SK-N-SH (cell line): ENCODE measurements at regions not wholly inside any gene's neighbourhood (a gene's known extent, or its start where the extent isn't known, plus 50 kb on each side); places are given as distances from the start of the nearest gene placed in this dataset.

Experiments used
- CTCF ChIA-PET: fragments of 300-600, 350-600 bp; formaldehyde crosslinking; extraction: SDS; loops from one replicate; lab custom pipeline; 2021; lab: Yijun Ruan, JAX
- POLR2A ChIA-PET: fragments of 350-600 bp; sonication (Branson Sonifier 250); formaldehyde crosslinking; extraction: SDS; loops from one replicate; lab custom pipeline; 2020; ENCODE audit warnings: antibody characterized with exemption, inconsistent platforms; lab: Yijun Ruan, JAX
- DNase-seq: peaks from one replicate; pipeline ENCODE4 v3.0.0; 2012
- H2AFZ ChIP-seq: fragments of 200-600 bp; sonication (generic); 2 replicates; pipeline ENCODE4 v1.8.1; 2016; ENCODE audit warnings: antibody characterized with exemption, mild to moderate bottlenecking, low read depth
- H3F3A ChIP-seq: fragments of 200-600 bp; sonication (generic); replicated peaks from 2 replicates; pipeline ENCODE3; 2016; ENCODE audit warnings: antibody characterized with exemption, mild to moderate bottlenecking; ENCODE audit not compliant: insufficient read depth
- H3K27ac ChIP-seq, 2 experiments: fragments of 200-500 bp in 1 of 2; fragments of 200-600 bp in 1 of 2; sonication (Bioruptor generic) in 1 of 2; sonication (generic), shearing (Covaris generic) in 1 of 2; 2 replicates each; pipeline versions ENCODE4 v1.5.1 to v1.6.1; 2014 to 2016; ENCODE audit warnings: low read depth in 2 of 2, inconsistent platforms in 1 of 2, low read length in 1 of 2, mild to moderate bottlenecking in 1 of 2, mixed read lengths in 1 of 2
- H3K27me3 ChIP-seq: fragments of 200-600 bp; sonication (generic), shearing (Covaris generic); 2 replicates; pipeline ENCODE4 v1.6.1; 2016; ENCODE audit warnings: mixed run types; ENCODE audit not compliant: insufficient read depth
- H3K36me3 ChIP-seq, 2 experiments: fragments of 200-500 bp in 1 of 2; fragments of 200-600 bp in 1 of 2; sonication (Bioruptor generic) in 1 of 2; sonication (generic) in 1 of 2; replicated peaks in 1 of 2; 2 replicates each; pipeline versions ENCODE3 to v1.5.1; 2014 to 2016; ENCODE audit warnings: low read length in 1 of 2, mild to moderate bottlenecking in 1 of 2; ENCODE audit not compliant: insufficient read depth in 2 of 2, control insufficient read depth in 1 of 2
- H3K4me1 ChIP-seq, 2 experiments: fragments of 200-500 bp in 1 of 2; fragments of 200-600 bp in 1 of 2; sonication (Bioruptor generic) in 1 of 2; sonication (generic), shearing (Covaris generic) in 1 of 2; 2 replicates each; pipeline versions ENCODE4 v1.5.1 to v1.6.1; 2014 to 2016; ENCODE audit warnings: low read depth in 1 of 2, low read length in 1 of 2, mixed run types in 1 of 2; ENCODE audit not compliant: insufficient read depth in 2 of 2, control insufficient read depth in 1 of 2
- H3K4me2 ChIP-seq: fragments of 200-600 bp; sonication (generic), shearing (Covaris generic); 2 replicates; pipeline ENCODE4 v1.6.1; 2017; ENCODE audit warnings: mixed run types
- H3K4me3 ChIP-seq, 2 experiments: fragments of 200-500 bp in 1 of 2; fragments of 200-600 bp in 1 of 2; sonication (Bioruptor generic) in 1 of 2; sonication (generic), shearing (Covaris generic) in 1 of 2; 2 replicates each; pipeline versions ENCODE4 v1.5.1 to v1.8.1; 2014 to 2016; ENCODE audit warnings: low read depth in 2 of 2, inconsistent platforms in 1 of 2, low read length in 1 of 2, mild to moderate bottlenecking in 1 of 2, mixed read lengths in 1 of 2, moderate library complexity in 1 of 2
- H3K79me2 ChIP-seq: fragments of 200-600 bp; sonication (generic); 2 replicates; pipeline ENCODE4 v1.8.1; 2017; ENCODE audit warnings: mild to moderate bottlenecking; ENCODE audit not compliant: insufficient read depth
- H3K9ac ChIP-seq: fragments of 200-600 bp; sonication (generic); 2 replicates; pipeline ENCODE4 v1.6.1; 2017; ENCODE audit warnings: mixed run types
- H3K9me2 ChIP-seq: fragments of 200-600 bp; sonication (generic); 2 replicates; pipeline ENCODE4 v1.6.1; 2017; ENCODE audit warnings: mixed run types
- H3K9me3 ChIP-seq: fragments of 200-600 bp; sonication (generic); 2 replicates; pipeline ENCODE4 v1.6.1; 2017; ENCODE audit warnings: mixed run types, mild to moderate bottlenecking, moderate library complexity
- H4K20me1 ChIP-seq: fragments of 200-600 bp; sonication (generic); 2 replicates; pipeline ENCODE4 v1.6.1; 2017; ENCODE audit warnings: mild to moderate bottlenecking, mixed run types; ENCODE audit not compliant: insufficient read depth
- ELF1 ChIP-seq: IDR thresholded peaks from 2 replicates; pipeline ENCODE4 v1.4.0; 2012
- EP300 ChIP-seq, 2 experiments: IDR thresholded peaks; 2 replicates each; pipeline versions ENCODE4 v1.4.0 to v1.6.1; 2012; ENCODE audit warnings: borderline replicate concordance in 1 of 2, low read depth in 1 of 2, low read length in 1 of 2
- FOSL2 ChIP-seq: IDR thresholded peaks from 2 replicates; pipeline ENCODE4 v1.4.0; 2012; ENCODE audit warnings: low read depth, mild to moderate bottlenecking, moderate library complexity, borderline replicate concordance
- JUND ChIP-seq: IDR thresholded peaks from 2 replicates; pipeline ENCODE4 v1.4.0; 2012
- MXI1 ChIP-seq: IDR thresholded peaks from 2 replicates; pipeline ENCODE4 v1.6.1; 2012; ENCODE audit warnings: mild to moderate bottlenecking, low read depth, low read length, improper control_type of control experiment
- NRF1 ChIP-seq: IDR thresholded peaks from 2 replicates; pipeline ENCODE4 v1.6.1; 2012; ENCODE audit warnings: low read depth, mild to moderate bottlenecking, low read length
- POLR2AphosphoS5 ChIP-seq: IDR thresholded peaks from 2 replicates; pipeline ENCODE4 v1.6.1; 2012; ENCODE audit warnings: low read depth, low read length
- RAD21 ChIP-seq: IDR thresholded peaks from 2 replicates; pipeline ENCODE4 v1.6.1; 2012; ENCODE audit warnings: mild to moderate bottlenecking, low read length
- RCOR1 ChIP-seq: fragments of 150-350 bp; IDR thresholded peaks from 2 replicates; pipeline ENCODE4 v1.6.1; 2017; ENCODE audit warnings: antibody characterized with exemption, low read length
- RXRA ChIP-seq: IDR thresholded peaks from 2 replicates; pipeline ENCODE4 v1.4.0; 2012; ENCODE audit warnings: low read depth, mild to moderate bottlenecking, borderline replicate concordance
- SMC3 ChIP-seq: IDR thresholded peaks from 2 replicates; pipeline ENCODE4 v1.6.1; 2012; ENCODE audit warnings: low read depth, low read length, improper control_type of control experiment
- TAF1 ChIP-seq: IDR thresholded peaks from 2 replicates; pipeline ENCODE4 v1.6.1; 2012; ENCODE audit warnings: low read depth, mild to moderate bottlenecking, low read length, moderate library complexity, borderline replicate concordance
- YY1 ChIP-seq: IDR thresholded peaks from 2 replicates; pipeline ENCODE4 v1.4.0; 2012; ENCODE audit warnings: low read depth, mild to moderate bottlenecking
- WGBS: methylation state at CpG from one replicate; pipeline ENCODE4 v1.1.6; 2017; ENCODE audit warnings: low lambda C conversion rate; 5-methylcytosine and 5-hydroxymethylcytosine counted together
- TF ChIP-seq, protein P1 (sequence below): IDR thresholded peaks from 2 replicates; pipeline ENCODE4 v1.4.0; 2012; ENCODE audit warnings: low read depth, borderline replicate concordance
- TF ChIP-seq, protein P2 (sequence below): fragments of 150-350 bp; IDR thresholded peaks from 2 replicates; pipeline ENCODE4 v1.6.1; 2017; ENCODE audit warnings: antibody characterized with exemption, low read length, low read depth, borderline replicate concordance
- TF ChIP-seq, protein P3 (sequence below): fragments of 200-600 bp; sonication (generic); IDR thresholded peaks from 2 replicates; pipeline ENCODE4 v1.6.1; 2017; ENCODE audit warnings: antibody characterized with exemption, mild to moderate bottlenecking, moderate library complexity
- TF ChIP-seq, protein P4 (sequence below): IDR thresholded peaks from 2 replicates; pipeline ENCODE4 v1.4.0; 2012; ENCODE audit warnings: low read depth, borderline replicate concordance

DNA sequence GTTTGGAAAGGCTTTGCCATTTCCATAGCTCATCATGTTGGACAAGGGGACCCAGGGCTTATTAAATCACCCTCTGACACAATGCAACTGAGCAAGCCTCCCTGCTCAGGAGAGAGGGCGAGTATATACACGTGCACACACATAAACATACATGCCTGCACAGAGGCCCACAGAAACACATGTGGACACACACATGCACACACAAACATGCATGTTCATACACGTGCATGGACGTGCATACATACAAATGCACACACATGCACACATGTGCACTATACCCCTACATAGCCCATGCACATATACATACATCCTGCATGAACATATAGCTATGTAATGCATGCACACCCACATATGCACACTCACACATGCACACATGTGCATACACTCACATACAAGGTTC is 99.5 kb upstream of the ALDH1B1 start:
- no peak for DNase-seq
- Histone ChIP-seq H3K4me2 (no peak overlapping the region), H3K4me1 (peaks cover 0 to 44% of the 10 kb centered on the region in 2 experiments; a peak in 2 of 4 replicates), H3K79me2 (no peaks in the 10 kb centered on the region), H3K36me3 (no peaks in the 10 kb centered on the region), H3K9ac (no peak overlapping the region), H3K4me3 (no peak overlapping the region), H4K20me1 (no peaks in the 10 kb centered on the region), H3K9me2 (no peaks in the 10 kb centered on the region), H3K9me3 (no peaks in the 10 kb centered on the region), H3K27me3 (no peaks in the 10 kb centered on the region; the same call in 1 of the 2 replicates), H2AFZ (no peak overlapping the region), H3F3A (no peaks in the 10 kb centered on the region), H3K27ac (no peak overlapping the region)
- TF ChIP-seq, protein P1, sequence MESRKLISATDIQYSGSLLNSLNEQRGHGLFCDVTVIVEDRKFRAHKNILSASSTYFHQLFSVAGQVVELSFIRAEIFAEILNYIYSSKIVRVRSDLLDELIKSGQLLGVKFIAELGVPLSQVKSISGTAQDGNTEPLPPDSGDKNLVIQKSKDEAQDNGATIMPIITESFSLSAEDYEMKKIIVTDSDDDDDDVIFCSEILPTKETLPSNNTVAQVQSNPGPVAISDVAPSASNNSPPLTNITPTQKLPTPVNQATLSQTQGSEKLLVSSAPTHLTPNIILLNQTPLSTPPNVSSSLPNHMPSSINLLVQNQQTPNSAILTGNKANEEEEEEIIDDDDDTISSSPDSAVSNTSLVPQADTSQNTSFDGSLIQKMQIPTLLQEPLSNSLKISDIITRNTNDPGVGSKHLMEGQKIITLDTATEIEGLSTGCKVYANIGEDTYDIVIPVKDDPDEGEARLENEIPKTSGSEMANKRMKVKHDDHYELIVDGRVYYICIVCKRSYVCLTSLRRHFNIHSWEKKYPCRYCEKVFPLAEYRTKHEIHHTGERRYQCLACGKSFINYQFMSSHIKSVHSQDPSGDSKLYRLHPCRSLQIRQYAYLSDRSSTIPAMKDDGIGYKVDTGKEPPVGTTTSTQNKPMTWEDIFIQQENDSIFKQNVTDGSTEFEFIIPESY = no peak
- TF ChIP-seq POLR2AphosphoS5 (no peak), YY1 (no peak)
- 35% methylated on average over 4 of the region's 4 CpGs for WGBS
- ChIA-PET CTCF (no interaction called here), POLR2A (no interaction called here)

DNA sequence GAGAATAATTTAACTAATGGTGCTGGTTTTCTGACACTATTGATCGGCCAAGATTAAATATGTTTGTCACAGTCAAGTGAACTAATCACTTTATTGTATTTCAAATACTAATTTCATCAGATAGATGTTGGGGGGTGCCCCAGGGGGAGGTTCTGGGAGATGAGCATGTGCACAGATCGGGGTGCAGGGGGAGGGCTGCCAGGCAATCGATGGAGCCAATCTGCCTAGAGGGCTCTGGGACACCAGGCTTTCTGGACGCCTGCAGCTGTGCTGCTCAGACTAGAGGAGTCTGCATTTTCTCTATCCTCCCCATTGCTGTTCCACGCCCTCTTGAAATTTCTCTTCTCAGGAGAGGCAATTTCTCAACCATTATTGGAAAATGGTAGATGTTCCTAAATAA is 100.0 kb upstream of the ALDH1B1 start:
- Histone ChIP-seq H3K9me3 (no peaks in the 10 kb centered on the region), H3K27ac (peak overlapping the region in 1 of 2 experiments; percentile 23; a peak in 1 of 4 replicates), H3K9me2 (no peaks in the 10 kb centered on the region), H3K36me3 (no peaks in the 10 kb centered on the region), H3F3A (no peaks in the 10 kb centered on the region), H3K79me2 (no peaks in the 10 kb centered on the region), H3K4me2 (no peak overlapping the region), H3K4me1 (peaks cover 0 to 50% of the 10 kb centered on the region in 2 experiments; a peak in 2 of 4 replicates), H4K20me1 (no peaks in the 10 kb centered on the region), H2AFZ (no peak overlapping the region), H3K9ac (no peak overlapping the region), H3K4me3 (no peak overlapping the region), H3K27me3 (no peaks in the 10 kb centered on the region; the same call in 1 of the 2 replicates)
- ChIA-PET POLR2A (no interaction called here), CTCF (no interaction called here)
- no peak for DNase-seq
- WGBS = 26% methylated on average over 5 of the region's 5 CpGs
- TF ChIP-seq RCOR1 (no peak), RXRA (no peak), FOSL2 (no peak), MXI1 (no peak), ELF1 (no peak), YY1 (no peak), RAD21 (no peak), TAF1 (no peak), NRF1 (no peak), SMC3 (no peak), JUND (no peak), EP300 (IDR thresholded peaks at IDR 0.05; ENCODE audit: borderline replicate concordance in 1 of 2, low read depth in 1 of 2, low read length in 1 of 2) (no peak)
- TF ChIP-seq, protein P2, sequence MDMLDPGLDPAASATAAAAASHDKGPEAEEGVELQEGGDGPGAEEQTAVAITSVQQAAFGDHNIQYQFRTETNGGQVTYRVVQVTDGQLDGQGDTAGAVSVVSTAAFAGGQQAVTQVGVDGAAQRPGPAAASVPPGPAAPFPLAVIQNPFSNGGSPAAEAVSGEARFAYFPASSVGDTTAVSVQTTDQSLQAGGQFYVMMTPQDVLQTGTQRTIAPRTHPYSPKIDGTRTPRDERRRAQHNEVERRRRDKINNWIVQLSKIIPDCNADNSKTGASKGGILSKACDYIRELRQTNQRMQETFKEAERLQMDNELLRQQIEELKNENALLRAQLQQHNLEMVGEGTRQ = no peak
- TF ChIP-seq, protein P3, sequence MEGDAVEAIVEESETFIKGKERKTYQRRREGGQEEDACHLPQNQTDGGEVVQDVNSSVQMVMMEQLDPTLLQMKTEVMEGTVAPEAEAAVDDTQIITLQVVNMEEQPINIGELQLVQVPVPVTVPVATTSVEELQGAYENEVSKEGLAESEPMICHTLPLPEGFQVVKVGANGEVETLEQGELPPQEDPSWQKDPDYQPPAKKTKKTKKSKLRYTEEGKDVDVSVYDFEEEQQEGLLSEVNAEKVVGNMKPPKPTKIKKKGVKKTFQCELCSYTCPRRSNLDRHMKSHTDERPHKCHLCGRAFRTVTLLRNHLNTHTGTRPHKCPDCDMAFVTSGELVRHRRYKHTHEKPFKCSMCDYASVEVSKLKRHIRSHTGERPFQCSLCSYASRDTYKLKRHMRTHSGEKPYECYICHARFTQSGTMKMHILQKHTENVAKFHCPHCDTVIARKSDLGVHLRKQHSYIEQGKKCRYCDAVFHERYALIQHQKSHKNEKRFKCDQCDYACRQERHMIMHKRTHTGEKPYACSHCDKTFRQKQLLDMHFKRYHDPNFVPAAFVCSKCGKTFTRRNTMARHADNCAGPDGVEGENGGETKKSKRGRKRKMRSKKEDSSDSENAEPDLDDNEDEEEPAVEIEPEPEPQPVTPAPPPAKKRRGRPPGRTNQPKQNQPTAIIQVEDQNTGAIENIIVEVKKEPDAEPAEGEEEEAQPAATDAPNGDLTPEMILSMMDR = no peak
- TF ChIP-seq, protein P4, sequence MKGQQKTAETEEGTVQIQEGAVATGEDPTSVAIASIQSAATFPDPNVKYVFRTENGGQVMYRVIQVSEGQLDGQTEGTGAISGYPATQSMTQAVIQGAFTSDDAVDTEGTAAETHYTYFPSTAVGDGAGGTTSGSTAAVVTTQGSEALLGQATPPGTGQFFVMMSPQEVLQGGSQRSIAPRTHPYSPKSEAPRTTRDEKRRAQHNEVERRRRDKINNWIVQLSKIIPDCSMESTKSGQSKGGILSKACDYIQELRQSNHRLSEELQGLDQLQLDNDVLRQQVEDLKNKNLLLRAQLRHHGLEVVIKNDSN = no peak
- TF ChIP-seq, protein P1 = no peak
